A549 (cell line): ENCODE measurements at regions not wholly inside any gene's neighbourhood (a gene's known extent, or its start where the extent isn't known, plus 50 kb on each side); places are given as distances from the start of the nearest gene placed in this dataset.

Source experiments
- EP300 ChIP-seq, 2 experiments: fragments of >200 bp; sonication (Bioruptor Twin); formaldehyde crosslinking; IDR thresholded peaks; 2 replicates in 1 of 2; 3 replicates in 1 of 2; pipeline ENCODE4 v1.6.1; 2016 to 2017
- HDAC2 ChIP-seq: fragments of 200-600 bp; sonication (generic); IDR thresholded peaks from 2 replicates; pipeline ENCODE4 v1.6.1; 2016
- MYC ChIP-seq: IDR thresholded peaks from 2 replicates; pipeline ENCODE4 v1.6.1; 2012; ENCODE audit warnings: mild to moderate bottlenecking, inconsistent platforms, low read length, improper control_type of control experiment, borderline replicate concordance
- POLR2A ChIP-seq: IDR thresholded peaks from 2 replicates; pipeline ENCODE4 v1.6.1; 2012; ENCODE audit warnings: mild to moderate bottlenecking, low read length
- RAD21 ChIP-seq, 2 experiments: fragments of >200 bp in 1 of 2; sonication (Bioruptor Twin) in 1 of 2; formaldehyde crosslinking in 1 of 2; IDR thresholded peaks in 1 of 2; conservative IDR thresholded peaks in 1 of 2; 2 replicates in 1 of 2; 3 replicates in 1 of 2; pipeline ENCODE4 v1.6.1; 2012 to 2018; ENCODE audit warnings: inconsistent platforms in 1 of 2
- ZFP36 ChIP-seq: fragments of 450-650 bp; IDR thresholded peaks from 2 replicates; pipeline ENCODE4 v1.6.1; 2014; ENCODE audit warnings: borderline replicate concordance; ENCODE audit not compliant: partially characterized antibody
- TF ChIP-seq, protein P1 (sequence below): fragments of >200 bp; sonication (Bioruptor Twin); formaldehyde crosslinking; IDR thresholded peaks from 3 replicates; pipeline ENCODE4 v1.5.1; 2016

DNA sequence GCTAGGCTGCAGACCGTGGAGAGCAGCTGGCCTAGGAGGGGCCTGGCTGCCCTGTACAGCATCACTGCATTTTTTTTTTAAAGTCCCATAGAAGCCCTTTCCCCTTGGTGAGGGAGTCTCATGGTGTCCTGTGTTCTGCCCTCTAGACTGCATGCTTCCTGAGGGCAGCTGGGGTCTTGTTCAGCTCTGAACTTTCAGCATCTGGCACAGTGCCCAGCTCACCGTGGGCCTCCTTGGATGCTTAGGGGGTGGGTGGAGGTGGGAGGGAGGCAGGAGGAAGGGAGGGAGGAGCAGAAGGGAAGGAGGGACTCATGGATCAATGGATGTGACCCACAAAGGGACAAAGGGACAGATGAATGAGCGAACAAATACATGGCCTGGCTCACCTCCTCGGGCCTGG, 63.4 kb upstream of the TMEM97 start:
- TF ChIP-seq, protein P1, sequence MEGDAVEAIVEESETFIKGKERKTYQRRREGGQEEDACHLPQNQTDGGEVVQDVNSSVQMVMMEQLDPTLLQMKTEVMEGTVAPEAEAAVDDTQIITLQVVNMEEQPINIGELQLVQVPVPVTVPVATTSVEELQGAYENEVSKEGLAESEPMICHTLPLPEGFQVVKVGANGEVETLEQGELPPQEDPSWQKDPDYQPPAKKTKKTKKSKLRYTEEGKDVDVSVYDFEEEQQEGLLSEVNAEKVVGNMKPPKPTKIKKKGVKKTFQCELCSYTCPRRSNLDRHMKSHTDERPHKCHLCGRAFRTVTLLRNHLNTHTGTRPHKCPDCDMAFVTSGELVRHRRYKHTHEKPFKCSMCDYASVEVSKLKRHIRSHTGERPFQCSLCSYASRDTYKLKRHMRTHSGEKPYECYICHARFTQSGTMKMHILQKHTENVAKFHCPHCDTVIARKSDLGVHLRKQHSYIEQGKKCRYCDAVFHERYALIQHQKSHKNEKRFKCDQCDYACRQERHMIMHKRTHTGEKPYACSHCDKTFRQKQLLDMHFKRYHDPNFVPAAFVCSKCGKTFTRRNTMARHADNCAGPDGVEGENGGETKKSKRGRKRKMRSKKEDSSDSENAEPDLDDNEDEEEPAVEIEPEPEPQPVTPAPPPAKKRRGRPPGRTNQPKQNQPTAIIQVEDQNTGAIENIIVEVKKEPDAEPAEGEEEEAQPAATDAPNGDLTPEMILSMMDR = no peak
- TF ChIP-seq ZFP36 (no peak), POLR2A (no peak), HDAC2 (no peak), EP300 (IDR thresholded peaks at IDR 0.05) (no peak), RAD21 (conservative IDR thresholded peaks at IDR 0.05 in 1 of 2, IDR thresholded peaks at IDR 0.05 in 1 of 2) (no peak), MYC (no peak)
